Activated CD4-positive, alpha-beta T cell treated with anti-CD3 and anti-CD28 coated beads for 36 hours (primary cell): ENCODE measurements at regions not wholly inside any gene's neighbourhood (a gene's known extent, or its start where the extent isn't known, plus 50 kb on each side); places are given as distances from the start of the nearest gene placed in this dataset.
A peak's percentile ranks its signal among the peaks of the same experiment; 100 is the strongest.
"Not testable (repeated sequence)": the region's sequence is repeated elsewhere in the genome, so short reads cannot be mapped to it uniquely, and the experiment has no call there.

Experiments
- ATAC-seq: fragments of 200-7000 bp; cut with Tn5 transposase; one replicate; pipeline ENCODE4 v1.10.0; 2021; ENCODE audit warnings: mild to moderate bottlenecking, moderate library complexity
- CTCF ChIA-PET: fragments of 350-600 bp; sonication (Branson Sonifier 250); formaldehyde crosslinking; loops from one replicate; lab custom pipeline; 2021; ENCODE audit warnings: antibody characterized with exemption; lab: Charles Lee
- POLR2A ChIA-PET: fragments of 350-600 bp; sonication (Branson Sonifier 250); formaldehyde crosslinking; loops from one replicate; lab custom pipeline; 2021; ENCODE audit warnings: antibody characterized with exemption, inconsistent platforms; lab: Charles Lee
- DNase-seq: peaks from one replicate; pipeline ENCODE4 v3.0.0-alpha.2; 2020
- H3K27ac Mint-ChIP-seq: one replicate; pipeline ENCODE4 v1.8.0; 2021; ENCODE audit warnings: mixed read lengths
- H3K27me3 Mint-ChIP-seq: one replicate; pipeline ENCODE4 v1.8.0; 2021; ENCODE audit warnings: mixed read lengths
- H3K36me3 Mint-ChIP-seq: one replicate; pipeline ENCODE4 v1.8.0; 2021; ENCODE audit warnings: low read depth, mixed read lengths
- H3K4me1 Mint-ChIP-seq: one replicate; pipeline ENCODE4 v1.8.0; 2021; ENCODE audit warnings: mixed read lengths
- H3K4me3 Mint-ChIP-seq: one replicate; pipeline ENCODE4 v1.8.0; 2021; ENCODE audit warnings: mild to moderate bottlenecking, moderate library complexity, mixed read lengths
- H3K9me3 Mint-ChIP-seq: one replicate; pipeline ENCODE4 v1.8.0; 2021; ENCODE audit warnings: low read depth, mixed read lengths
- intact Hi-C, 2 experiments: fragments of 100-400 bp; cut with DNase I in 1 of 2; cut with micrococcal nuclease in 1 of 2; formaldehyde crosslinking; loops; one replicate each; pipeline versions ENCODE4 v1.14.2 to v1.15.1; 2022 to 2024; cut with DNase I, micrococcal nuclease

DNA sequence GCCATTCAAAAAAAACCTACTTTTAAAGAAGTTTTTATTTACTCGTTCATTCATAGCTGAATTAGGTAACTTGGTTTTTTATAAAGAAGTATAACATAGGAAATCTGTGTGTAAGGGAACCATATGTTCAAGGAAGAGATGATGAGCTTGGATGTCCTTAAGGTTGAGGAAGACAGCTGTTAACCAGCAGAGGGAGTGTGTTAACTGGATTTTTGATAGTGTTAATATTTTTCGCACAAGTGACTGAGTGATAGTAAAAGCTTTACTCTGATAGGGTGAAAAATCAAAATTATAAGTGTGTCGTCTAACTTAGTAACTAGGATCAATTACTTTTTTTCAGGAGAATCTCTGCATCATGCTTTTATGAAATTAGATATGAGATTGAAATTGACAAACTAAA lies 134.7 kb downstream of the ARL5B start:
- H3K36me3 Mint-ChIP-seq = no peaks in the 10 kb centered on the region
- intact Hi-C loops = no loop called here
- H3K27me3 Mint-ChIP-seq = peaks cover 6% of the 10 kb centered on the region
- ATAC-seq (no peak), DNase-seq (no peak)
- ChIA-PET CTCF (no interaction called here), POLR2A (interaction anchor here (0.7 kb wide), 1 partner anchor 1031 kb away, joined by 5 read pairs; no protein-coding TSS in a partner anchor)
- no peak overlapping the region for H3K4me3 Mint-ChIP-seq
- H3K9me3 Mint-ChIP-seq = peaks cover 3% of the 10 kb centered on the region
- H3K27ac Mint-ChIP-seq = no peak overlapping the region
- no peaks in the 10 kb centered on the region for H3K4me1 Mint-ChIP-seq

DNA sequence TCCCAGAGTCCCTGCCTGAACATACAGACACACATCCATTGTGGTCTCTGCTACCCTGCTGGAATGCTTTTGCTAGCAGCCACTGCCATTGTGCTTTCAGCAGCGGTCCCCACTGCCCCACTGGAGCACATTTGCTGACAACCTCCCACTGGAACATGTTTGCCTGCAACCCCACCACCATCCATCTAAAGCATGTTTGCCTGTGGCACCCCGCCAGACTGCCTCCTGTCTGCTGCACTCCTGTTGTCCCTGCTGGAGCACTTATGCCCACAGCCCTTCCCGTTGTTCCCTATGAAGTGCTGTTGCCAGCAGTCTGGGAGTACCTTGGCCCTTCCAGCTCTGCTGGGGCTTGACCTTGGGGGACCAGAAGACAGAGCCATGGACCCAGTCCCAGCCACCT lies 136.3 kb downstream of the ARL5B start:
- CTCF ChIA-PET = no interaction called here
- no peak for ATAC-seq
- Mint-ChIP-seq H3K4me1 (no peaks in the 10 kb centered on the region), H3K9me3 (no peaks in the 10 kb centered on the region), H3K27me3 (peaks cover 6% of the 10 kb centered on the region), H3K27ac (no peak overlapping the region), H3K4me3 (no peak overlapping the region), H3K36me3 (no peaks in the 10 kb centered on the region)
- DNase-seq = no peak
- intact Hi-C loops = no loop called here
- POLR2A ChIA-PET = no interaction called here

DNA sequence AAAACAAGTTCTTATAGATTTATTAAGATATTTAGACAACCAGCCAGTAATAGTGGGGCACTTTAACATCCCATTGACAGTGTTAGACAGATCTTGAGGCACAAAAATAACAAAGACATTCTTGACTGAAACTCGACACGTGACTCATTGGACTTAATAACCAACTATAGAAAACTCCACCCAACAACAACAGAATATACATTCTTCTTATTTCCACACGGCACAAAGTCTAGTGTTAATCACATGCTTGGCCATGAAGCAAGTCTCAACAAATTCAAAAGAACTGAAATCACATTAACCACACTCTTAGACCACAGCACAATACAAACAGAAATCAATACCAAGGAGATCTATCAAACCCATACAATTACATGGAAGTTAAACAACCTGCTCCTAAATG lies 138.1 kb downstream of the ARL5B start:
- CTCF ChIA-PET = no interaction called here
- intact Hi-C loops = no loop called here

DNA sequence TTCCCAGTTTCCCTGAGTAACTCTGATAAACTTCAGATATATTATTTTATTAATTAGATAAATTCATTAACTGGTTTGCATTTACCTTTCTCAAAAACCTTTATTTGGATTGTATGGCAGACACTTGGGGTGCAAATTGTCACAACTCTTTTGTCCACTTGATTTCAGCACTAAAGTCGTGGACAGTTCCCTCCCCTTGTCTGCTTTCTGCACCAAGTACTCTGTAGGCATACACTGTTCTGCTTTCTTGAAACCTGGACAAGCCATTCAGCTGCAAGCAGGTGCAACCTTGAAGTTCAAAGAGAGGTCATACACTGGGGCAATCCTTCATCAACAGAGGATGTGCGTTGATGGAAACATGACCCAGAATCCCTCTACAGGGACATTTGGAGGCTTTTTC lies 162.9 kb downstream of the ARL5B start:
- H3K4me3 Mint-ChIP-seq = no peak overlapping the region
- intact Hi-C loops = no loop called here
- DNase-seq = peak; percentile 5
- no peak for ATAC-seq
- ChIA-PET CTCF (no interaction called here), POLR2A (no interaction called here)
- no peak overlapping the region for H3K27ac Mint-ChIP-seq
- no peaks in the 10 kb centered on the region for H3K36me3 Mint-ChIP-seq
- no peaks in the 10 kb centered on the region for H3K4me1 Mint-ChIP-seq
- no peaks in the 10 kb centered on the region for H3K27me3 Mint-ChIP-seq
- H3K9me3 Mint-ChIP-seq = peaks cover 5% of the 10 kb centered on the region

More for the DNA sequence above, 138.1 kb downstream of the ARL5B start:
- H3K9me3 Mint-ChIP-seq = no peaks in the 10 kb centered on the region
- no peaks in the 10 kb centered on the region for H3K36me3 Mint-ChIP-seq
- no peak overlapping the region for H3K27ac Mint-ChIP-seq
- no peak for DNase-seq
- no peak overlapping the region for H3K4me3 Mint-ChIP-seq
- peaks cover 5% of the 10 kb centered on the region for H3K27me3 Mint-ChIP-seq
- H3K4me1 Mint-ChIP-seq = no peaks in the 10 kb centered on the region
- POLR2A ChIA-PET = no interaction called here
- ATAC-seq = no peak

DNA sequence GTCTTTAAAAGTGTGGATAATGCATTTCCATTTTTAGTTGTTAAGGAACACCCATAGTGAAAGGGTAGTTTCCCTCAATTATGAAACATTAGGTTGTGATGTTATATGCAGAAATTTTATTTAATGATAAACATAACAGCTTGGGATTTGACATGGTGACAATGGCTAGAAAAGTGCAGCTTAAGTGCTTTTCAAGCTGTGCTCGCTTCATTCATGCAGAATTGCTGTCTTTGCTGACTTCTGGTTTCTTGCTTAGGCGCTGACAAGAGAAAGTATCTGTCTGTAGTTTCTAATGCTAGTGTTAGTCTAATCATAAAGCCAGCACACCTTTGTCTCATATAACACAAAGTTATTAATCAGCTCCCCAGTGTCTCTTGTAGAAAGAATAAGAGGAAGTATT lies 170.0 kb downstream of the ARL5B start:
- ChIA-PET CTCF (interaction anchor here (1.1 kb wide), 1 partner anchor 70 kb away, joined by 3 read pairs; no protein-coding TSS in a partner anchor), POLR2A (no interaction called here)
- Mint-ChIP-seq H3K36me3 (no peaks in the 10 kb centered on the region), H3K4me1 (no peaks in the 10 kb centered on the region), H3K9me3 (no peaks in the 10 kb centered on the region), H3K27me3 (no peaks in the 10 kb centered on the region), H3K4me3 (no peak overlapping the region), H3K27ac (no peak overlapping the region)
- intact Hi-C loops = no loop called here
- ATAC-seq (no peak), DNase-seq (no peak)

DNA sequence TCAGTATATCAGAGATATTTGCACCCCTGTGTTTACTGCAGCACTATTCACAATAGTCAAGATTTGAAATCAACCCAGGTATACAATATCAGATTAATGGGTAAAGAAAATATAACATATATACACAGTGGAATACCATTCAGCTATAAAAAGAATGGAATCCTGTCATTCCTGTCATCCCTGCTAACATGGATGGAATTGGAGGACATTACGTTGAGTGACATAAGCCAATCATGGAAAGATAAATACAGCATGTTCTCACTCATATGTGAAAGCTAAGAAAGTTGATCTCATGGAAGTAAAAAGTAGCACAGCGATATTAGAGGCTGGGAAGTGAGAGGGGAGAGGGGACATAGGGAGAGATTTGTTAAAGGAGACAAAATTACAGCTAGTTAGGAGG lies 171.0 kb downstream of the ARL5B start:
- ChIA-PET POLR2A (interaction anchor here (0.6 kb wide), 1 partner anchor 8 kb away, joined by 3 read pairs; no protein-coding TSS in a partner anchor), CTCF (interaction anchor here (1.1 kb wide), 1 partner anchor 69 kb away, joined by 3 read pairs; no protein-coding TSS in a partner anchor)
- ATAC-seq (no peak), DNase-seq (no peak)
- intact Hi-C loops = no loop called here
- Mint-ChIP-seq H3K27ac (no peak overlapping the region), H3K4me1 (no peaks in the 10 kb centered on the region), H3K4me3 (no peak overlapping the region), H3K36me3 (no peaks in the 10 kb centered on the region), H3K9me3 (peaks cover 2% of the 10 kb centered on the region), H3K27me3 (no peaks in the 10 kb centered on the region)

DNA sequence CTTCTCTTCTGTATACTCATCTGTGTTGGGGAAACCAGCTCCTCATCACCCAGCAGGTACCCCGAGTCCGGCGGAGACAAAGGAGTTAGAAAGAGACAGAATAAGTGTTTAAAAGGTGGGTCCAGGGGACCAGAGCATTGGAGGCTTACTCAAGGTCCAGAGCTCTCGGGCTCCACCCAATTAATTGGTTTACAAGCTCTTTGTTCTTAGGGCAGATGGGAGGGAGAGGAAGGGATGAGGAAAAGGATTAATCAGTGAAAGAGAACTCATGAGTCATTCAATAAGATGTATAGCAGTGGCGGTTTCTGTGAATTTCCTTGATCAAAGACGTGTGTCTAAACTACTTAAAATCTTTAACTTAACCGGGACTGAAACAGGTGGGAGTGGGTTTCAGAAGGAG lies 192.0 kb upstream of the MALRD1 start:
- POLR2A ChIA-PET, intact Hi-C loops, H3K4me3 Mint-ChIP-seq, H3K36me3 Mint-ChIP-seq, H3K27ac Mint-ChIP-seq, ATAC-seq, CTCF ChIA-PET, H3K9me3 Mint-ChIP-seq, DNase-seq, H3K4me1 Mint-ChIP-seq, H3K27me3 Mint-ChIP-seq: not testable (repeated sequence)

DNA sequence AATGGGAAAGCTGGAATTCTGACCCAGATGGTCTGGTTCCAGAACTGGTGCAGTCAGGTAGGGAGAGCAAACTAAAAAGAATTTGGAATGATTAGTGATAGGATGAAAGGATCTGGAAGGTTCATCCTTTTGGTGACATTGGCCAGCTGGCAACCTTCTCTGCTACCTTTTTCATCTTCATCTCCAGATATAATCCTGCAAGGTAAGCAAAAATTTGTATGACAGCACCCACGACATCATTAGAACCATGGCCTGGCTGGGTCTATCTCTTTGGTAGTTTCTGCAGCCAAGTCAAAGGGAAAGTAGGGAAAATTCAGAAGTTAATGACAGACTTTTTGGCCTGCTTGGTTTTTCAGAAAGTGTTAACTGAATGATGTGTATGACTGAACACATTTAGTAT lies 188.9 kb upstream of the MALRD1 start:
- Mint-ChIP-seq H3K27me3 (no peaks in the 10 kb centered on the region), H3K27ac (no peak overlapping the region), H3K9me3 (peaks cover 3% of the 10 kb centered on the region)

DNA sequence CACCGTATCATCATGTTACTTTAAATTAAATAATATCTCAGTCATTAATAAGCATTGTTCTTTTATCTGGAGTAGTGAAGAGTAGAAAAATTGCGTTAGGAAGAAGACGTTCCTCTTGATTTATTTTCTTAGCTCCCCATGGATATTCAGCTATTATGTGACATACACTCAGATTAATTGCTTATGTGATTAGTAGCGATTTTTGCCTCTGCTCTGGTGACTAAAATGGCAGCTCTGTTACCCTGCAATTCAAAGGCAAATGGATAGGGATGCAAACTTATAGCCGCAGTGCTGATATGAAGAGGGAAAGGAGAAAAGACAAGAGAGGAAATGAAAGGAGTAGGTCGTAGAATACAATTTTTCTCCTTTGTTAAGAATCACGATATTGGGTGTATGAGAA lies 188.4 kb upstream of the MALRD1 start:
- Mint-ChIP-seq H3K4me3 (no peak overlapping the region), H3K36me3 (no peaks in the 10 kb centered on the region), H3K27ac (no peak overlapping the region), H3K9me3 (peaks cover 3% of the 10 kb centered on the region), H3K4me1 (no peaks in the 10 kb centered on the region), H3K27me3 (no peaks in the 10 kb centered on the region)
- intact Hi-C loops = no loop called here
- POLR2A ChIA-PET = no interaction called here
- DNase-seq (no peak), ATAC-seq (no peak)
- CTCF ChIA-PET = no interaction called here

More for the DNA sequence above, 188.9 kb upstream of the MALRD1 start:
- ChIA-PET CTCF (no interaction called here), POLR2A (no interaction called here)
- no peaks in the 10 kb centered on the region for H3K4me1 Mint-ChIP-seq
- no peaks in the 10 kb centered on the region for H3K36me3 Mint-ChIP-seq
- no peak overlapping the region for H3K4me3 Mint-ChIP-seq
- DNase-seq = no peak
- ATAC-seq = no peak
- intact Hi-C loops = no loop called here

DNA sequence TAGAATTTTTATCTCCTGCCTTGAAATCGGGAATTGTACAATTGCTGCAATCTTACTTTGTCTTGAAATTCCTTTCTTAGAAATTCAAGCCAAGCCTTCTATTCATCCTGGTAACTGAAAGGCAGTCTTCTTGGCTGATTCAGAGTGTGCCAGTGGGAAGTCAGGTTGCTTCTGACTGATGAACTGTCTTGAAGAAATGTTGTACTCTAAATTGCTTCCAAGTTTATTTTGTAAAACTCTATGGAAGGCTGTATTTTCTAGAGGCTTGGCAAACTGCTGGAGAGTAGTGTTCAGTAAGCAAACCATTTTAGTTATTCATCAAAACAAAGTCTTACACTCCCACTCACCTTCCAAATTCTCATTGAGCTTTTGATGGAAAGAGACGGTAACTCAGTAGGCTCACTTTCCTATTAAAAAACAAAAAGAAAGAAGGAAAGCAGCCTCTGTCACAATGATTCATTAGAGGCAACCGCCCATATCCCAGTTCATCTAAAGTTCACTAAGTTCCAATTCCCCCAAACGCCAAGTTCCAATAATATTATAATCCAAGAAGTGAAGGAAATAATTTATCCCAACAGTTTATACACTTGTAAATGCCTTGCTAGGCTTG lies 187.9 kb upstream of the MALRD1 start:
- Mint-ChIP-seq H3K4me3 (no peak overlapping the region), H3K27ac (no peak overlapping the region), H3K27me3 (no peaks in the 10 kb centered on the region), H3K9me3 (peaks cover 3% of the 10 kb centered on the region), H3K4me1 (no peaks in the 10 kb centered on the region), H3K36me3 (no peaks in the 10 kb centered on the region)
- ChIA-PET POLR2A (no interaction called here), CTCF (no interaction called here)
- no peak for ATAC-seq
- intact Hi-C loops = no loop called here
- DNase-seq = no peak

DNA sequence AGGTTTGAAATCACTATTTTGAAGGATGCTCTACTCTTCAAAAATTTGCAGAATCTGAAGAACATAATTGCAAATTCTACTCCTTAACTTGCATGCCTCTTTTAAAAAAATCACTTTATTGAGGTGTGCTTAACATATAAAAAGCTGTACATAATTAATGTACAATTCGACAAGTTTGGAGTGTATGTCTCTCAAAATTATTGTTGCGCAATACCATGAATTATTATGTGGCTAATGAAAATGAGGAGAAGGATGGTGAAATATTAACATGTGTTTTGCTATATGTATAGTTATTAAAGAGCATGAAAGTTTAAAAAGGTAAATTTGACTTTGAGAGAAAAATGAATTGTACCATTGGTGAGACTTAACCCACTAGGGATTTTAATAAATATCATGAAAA lies 187.2 kb upstream of the MALRD1 start:
- H3K9me3 Mint-ChIP-seq = peaks cover 2% of the 10 kb centered on the region
- DNase-seq (no peak), ATAC-seq (no peak)
- H3K4me3 Mint-ChIP-seq = no peak overlapping the region
- intact Hi-C loops = no loop called here
- no peaks in the 10 kb centered on the region for H3K4me1 Mint-ChIP-seq
- ChIA-PET POLR2A (no interaction called here), CTCF (no interaction called here)
- no peaks in the 10 kb centered on the region for H3K36me3 Mint-ChIP-seq
- no peaks in the 10 kb centered on the region for H3K27me3 Mint-ChIP-seq
- no peak overlapping the region for H3K27ac Mint-ChIP-seq

DNA sequence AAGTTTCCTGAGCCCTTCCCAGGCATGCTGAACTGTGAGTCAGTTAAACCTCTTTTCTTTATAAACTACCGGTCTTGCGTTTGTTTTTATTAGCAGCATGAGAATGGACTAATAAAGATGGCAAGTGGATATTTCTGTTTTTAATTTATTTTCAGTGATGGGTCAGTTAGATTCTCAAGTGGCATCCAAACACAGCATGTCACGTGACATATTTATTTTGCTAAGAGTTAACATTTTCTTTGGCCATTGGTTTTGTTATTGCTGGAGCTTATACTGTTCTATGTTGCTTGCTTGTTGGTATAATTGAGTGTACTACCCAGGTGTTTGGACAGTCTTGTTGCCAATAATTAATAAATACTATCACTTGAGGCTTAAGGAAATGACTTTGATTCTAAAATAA lies 181.7 kb upstream of the MALRD1 start:
- CTCF ChIA-PET = no interaction called here
- DNase-seq (no peak), ATAC-seq (no peak)
- no peaks in the 10 kb centered on the region for H3K27me3 Mint-ChIP-seq
- H3K36me3 Mint-ChIP-seq = no peaks in the 10 kb centered on the region
- POLR2A ChIA-PET = no interaction called here
- H3K9me3 Mint-ChIP-seq = peaks cover 7% of the 10 kb centered on the region
- no peak overlapping the region for H3K27ac Mint-ChIP-seq
- no peaks in the 10 kb centered on the region for H3K4me1 Mint-ChIP-seq
- no peak overlapping the region for H3K4me3 Mint-ChIP-seq
- intact Hi-C loops = no loop called here
